HG03442 (cell line): ENCODE measurements at regions not wholly inside any gene's neighbourhood (a gene's known extent, or its start where the extent isn't known, plus 50 kb on each side); places are given as distances from the start of the nearest gene placed in this dataset.
A peak's percentile ranks its signal among the peaks of the same experiment; 100 is the strongest.

ENCODE experiments used
- ATAC-seq: cut with Tn5 transposase; IDR thresholded peaks from one replicate; pipeline ENCODE4 v1.9.1; 2021; ENCODE audit warnings: mild to moderate bottlenecking, moderate library complexity; ENCODE audit not compliant: unreplicated experiment

DNA sequence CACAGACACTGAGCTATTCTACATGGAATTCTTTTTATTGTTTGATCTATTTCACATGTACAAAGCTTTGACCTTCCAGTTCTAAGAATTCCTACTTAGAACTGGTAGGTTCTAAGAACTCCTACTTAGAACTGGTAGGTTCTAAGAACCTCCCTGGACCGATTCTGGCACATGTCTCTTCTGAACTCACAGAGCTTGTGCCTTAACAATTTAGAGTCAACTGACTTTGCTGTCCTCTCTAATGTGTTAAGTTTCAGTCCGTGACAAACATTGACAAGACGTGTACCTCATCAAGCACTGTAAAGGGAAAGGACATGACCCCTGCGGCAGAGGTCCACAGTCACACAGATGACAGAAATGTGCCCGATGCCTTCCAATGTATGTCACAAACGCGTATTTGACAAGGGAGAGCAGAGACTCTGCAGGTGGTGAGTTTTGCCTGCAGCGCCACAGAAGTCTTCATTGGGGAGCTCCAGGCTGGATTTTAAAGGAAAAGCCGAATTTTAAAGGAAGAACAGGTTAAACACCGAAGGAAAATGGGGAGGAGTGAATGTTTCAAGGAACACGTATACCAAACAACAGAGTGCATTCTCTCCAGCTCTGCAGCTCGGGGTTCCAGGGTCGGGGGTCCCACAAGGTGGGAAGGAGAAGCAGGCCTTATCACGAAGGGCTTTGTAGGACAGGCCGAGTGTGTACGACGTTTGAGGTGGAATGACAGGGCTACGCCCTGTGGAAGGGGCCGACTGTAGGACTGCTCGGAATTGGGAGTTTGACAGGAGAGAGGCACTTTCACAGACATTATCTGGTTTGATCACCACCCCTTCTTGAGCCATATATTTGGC is 161.1 kb upstream of the KLF14 start:
- no peak for ATAC-seq

DNA sequence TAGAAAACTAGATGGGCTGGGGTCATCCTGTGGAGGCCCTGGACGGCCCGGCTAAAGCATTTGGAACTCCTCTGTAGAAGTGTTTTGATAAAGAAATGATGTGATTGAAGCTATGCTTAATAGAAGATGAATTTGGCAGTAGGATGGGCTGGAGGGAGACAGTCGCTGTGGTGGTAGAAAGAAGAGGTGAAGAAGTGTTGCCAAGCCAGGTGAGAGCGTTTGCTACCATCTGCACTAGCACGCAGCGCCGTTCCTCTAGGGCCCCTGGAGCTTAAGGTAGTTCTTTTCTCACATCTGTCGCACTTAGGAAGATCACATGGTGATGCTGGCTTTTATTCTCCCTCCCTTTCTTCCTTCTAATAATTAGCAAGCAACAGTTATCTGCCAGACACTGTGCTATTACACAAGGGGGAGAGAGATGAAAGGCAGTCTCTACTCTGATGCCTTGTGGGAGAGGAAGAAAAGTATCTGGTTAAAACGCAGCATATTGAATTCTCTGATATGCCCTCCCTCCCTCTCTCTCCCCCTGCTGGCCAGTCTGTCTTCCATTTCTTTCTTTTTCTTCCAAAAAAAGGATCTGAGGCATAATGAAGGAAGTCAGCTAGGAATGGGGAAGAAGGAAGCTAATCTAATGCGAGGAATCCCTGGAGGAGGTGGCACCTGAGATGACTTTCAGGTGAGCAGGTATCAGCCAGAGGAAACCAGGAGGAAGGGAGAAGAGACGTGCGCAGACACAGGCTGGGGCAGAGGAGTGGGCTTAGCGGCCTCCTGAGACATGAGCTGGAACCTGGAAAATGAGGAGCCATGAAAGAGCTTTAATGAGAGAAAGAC is 162.3 kb upstream of the KLF14 start:
- no peak for ATAC-seq

DNA sequence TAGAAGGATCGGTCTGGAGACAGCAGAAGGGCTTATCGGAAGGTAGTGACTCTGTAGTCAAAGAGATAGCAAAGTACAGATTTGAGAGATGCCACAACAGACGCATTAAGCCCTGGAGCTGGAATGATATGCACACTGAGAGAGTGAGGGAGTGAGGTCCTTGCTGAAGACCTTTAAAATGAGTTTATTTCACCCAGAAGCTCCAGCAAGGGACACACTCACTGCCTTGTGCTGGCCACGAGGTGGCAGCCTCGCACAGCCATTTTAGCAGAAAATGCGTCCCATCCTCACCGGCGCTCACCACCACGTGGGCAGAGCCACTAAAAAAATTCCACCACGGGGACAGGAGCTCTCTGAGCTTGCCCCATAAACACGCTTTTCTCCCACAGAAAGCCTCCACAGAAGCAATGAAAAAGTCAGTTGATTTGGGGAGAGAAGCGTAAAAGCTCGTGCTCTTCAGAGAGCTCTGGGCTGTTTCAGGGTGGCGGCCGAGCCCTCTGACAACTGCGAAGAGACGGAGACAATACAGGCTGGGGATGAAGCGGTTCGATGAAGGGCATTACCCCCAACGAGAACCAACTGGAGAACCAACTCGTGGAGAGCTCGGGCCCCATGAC is 163.0 kb upstream of the KLF14 start:
- no peak for ATAC-seq

DNA sequence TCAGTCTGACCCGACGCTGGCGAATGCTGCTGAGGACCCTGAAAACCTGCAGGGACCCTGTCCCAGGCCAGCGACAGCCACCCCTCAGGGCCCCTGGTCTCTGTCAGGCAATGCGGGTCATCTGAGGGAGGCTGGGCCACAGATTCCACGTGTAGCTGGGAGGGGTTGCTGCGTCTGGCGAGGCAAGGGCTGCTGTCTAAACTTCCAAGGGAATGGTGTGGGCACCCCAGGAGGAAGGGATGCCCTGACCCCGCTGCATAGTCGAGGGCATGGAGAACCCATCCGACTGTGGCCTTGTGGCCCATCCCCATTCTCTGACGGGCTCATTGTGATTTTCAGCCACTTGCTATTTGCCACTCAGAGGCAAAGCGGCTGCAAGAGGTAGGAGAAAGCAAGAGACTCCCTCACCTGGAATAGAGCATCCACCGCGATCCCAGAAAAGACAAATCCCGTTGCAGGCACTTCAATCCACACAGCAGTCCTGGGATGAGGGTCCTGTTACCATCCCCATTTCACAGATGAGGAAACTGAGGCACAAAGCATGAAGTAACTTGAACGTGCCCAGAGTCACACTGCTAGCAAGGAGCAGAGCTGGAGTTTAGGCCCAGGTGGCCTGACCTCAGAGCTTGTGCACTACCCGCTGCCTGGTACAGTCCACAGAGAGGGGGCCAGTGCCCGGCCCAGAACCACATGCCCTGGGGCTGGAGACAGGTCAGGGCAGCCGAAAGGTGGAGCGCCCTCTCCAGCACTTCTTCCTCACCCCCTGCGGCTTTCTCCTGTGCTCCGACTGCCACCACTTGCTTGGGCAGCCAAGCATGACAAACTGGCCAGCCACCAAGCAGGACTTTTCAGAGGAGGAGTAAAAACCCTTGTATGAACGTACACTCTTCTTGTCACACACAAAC is 163.8 kb upstream of the KLF14 start:
- peak; percentile 30 for ATAC-seq

DNA sequence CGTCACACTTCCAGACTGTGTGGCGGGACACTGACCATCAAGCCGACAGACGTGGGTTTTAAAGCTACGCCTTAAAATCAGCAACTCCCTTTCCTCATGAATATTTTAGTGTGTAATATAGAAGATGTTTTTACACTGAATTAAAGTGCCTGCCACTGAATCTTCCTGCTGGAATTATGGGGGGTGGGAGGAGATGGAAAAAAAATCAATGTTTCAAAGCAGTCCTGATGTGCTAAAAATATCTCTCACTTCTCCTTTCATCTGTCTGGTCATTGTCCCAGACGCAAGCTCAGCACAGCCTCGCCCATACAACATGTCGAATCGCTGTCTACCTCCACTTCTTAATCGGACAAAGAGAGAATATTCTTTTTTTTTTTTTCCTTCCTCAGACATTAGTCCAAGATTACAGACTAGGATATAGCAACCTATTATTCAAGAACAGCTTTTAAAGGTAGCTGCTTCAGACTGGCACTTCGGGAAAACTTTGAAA is 165.1 kb upstream of the KLF14 start:
- no peak for ATAC-seq

DNA sequence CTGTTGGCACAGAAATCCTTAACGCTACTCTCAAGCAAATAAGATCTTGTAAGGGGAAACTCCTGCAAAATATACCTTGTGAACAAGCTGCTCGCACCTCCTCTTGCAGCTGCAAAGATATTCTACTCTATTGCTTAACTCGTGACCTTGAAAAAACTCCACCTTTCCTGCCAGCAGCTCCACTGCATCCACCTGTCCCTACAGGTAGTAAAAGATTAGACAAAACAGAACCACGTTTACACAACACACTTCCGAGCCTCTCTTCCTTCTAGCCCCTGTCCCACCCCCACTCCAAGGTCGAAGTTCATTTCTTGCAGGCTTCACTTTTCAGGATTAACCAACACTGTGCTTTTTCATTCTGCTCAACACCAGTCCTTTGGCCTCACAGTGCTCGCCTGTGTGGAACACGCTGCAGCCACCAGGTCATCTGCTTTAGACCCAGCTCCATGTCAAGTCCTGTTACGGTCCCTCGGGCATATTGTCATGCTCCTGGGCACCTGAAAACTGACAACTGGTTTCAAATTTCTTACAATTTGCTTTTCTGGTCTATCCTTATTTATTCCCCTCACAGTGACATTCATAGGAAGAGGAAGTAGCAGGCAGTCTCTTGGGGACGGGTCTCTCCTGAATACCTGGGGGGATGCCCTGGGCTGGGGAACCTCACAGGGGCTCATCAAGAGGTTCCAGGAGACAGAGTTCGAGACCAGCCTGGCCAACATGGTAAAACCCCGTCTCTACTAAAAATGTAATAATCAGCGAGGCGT is 165.8 kb upstream of the KLF14 start:
- ATAC-seq: no peak

DNA sequence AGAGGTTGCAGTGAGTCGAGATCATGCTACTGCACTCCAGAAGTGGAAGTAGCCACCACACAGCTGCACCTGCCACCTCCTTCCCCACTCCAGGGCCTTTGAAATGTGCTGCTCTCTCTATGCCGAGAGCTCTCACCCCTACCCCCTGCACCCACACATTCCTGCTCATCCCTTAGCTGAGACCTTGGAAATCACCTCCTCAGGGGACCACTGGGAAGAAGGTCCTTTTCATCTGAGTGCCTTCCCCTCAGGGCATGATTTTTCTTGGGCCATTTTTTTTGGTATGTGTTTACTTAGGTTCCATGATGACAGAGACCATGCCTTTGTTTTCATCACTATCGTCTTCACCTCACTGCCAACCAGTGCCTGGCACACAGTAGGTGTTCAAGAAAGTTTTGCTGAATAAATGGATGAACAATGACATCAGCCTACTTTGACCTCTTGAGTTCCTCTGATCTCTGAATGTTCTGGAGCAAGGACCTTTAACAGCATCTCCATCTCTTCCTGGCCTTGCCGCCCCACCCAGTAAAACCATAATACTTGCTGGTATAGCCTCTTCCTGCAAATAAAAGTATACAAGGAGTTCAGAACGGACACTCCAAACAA is 166.6 kb upstream of the KLF14 start:
- ATAC-seq: no peak

DNA sequence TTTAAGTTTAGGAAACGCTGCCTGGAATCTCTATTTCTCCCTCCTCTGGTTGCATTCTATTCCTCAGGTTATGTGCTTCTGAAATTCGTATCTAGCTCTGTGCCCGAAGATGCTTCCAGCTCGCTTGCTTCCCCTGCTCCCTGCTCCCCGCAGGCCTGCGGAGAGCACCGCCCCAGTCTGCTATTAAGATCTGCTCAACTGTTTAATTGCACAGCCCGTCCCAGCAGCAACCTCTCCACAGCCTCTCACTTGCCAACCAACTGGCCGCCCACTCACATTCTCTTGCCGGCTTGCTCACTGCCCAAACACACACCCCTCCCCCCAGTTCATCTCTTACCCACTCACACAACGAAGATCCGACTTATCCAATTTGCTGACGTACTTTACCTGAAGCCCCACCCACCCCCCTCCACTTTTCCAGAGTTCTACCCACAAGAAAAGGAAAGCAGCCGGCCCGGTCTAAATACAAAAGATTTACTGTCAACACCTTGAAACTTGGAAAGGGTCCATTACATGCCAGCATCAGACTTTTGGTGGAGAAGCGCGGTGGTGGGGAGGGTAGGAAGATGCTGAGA is 167.3 kb upstream of the KLF14 start:
- no peak for ATAC-seq

DNA sequence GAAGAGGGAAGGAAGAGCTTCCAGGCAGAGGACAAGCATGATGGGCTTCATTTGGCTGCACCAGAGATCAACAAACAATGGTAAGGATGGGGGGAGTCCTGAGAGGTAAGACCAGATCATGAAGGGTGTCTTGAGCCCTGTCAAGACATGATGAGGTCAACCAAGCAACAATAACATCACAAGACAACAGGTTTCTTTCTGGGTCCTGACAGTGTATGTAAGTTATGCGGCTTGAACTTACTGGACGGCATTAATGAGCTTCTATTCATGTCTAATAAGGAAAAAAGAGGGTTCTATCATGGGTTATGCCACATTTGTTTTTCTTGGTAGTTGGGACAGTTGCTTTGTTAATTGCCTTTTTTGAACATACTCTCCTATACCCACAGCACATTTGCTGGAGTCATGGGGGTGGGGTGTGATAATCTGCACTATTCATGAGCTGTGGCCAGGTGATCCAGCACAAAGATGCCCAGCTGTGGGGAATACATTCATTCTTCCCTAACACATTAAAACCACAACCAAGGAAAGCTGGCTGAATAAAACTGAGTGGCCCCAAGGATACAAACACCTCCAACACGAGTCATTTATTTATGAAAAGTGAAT is 168.8 kb upstream of the KLF14 start:
- no peak for ATAC-seq

DNA sequence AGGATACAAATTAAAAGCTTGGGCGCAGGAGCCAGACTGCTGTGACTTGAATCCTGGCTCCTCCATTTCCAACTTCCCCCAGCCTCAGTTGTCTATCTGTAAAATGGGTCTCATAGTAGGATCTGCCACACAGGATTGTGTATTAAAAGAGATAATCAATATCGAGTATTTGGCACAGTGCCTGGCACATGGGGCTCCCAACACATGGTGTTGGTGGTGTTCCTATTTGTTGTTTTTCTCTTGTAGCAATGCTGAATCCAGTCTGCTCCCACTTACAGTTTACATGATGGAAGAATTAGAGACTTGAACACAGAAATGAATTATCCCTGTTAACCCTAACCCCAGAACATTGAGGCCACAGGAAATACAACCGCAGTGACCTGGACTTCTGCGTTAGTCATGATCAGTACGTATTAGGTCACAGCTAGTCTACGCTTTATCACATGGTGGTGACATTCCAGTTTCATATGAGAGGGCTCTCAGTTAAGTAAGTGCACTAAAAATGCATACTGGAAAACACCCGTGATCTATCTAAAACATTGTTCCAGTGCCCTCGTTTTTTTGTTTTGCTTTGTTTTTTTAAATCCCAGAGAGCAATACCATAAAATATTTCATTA is 169.5 kb upstream of the KLF14 start:
- peak; percentile 57 for ATAC-seq

DNA sequence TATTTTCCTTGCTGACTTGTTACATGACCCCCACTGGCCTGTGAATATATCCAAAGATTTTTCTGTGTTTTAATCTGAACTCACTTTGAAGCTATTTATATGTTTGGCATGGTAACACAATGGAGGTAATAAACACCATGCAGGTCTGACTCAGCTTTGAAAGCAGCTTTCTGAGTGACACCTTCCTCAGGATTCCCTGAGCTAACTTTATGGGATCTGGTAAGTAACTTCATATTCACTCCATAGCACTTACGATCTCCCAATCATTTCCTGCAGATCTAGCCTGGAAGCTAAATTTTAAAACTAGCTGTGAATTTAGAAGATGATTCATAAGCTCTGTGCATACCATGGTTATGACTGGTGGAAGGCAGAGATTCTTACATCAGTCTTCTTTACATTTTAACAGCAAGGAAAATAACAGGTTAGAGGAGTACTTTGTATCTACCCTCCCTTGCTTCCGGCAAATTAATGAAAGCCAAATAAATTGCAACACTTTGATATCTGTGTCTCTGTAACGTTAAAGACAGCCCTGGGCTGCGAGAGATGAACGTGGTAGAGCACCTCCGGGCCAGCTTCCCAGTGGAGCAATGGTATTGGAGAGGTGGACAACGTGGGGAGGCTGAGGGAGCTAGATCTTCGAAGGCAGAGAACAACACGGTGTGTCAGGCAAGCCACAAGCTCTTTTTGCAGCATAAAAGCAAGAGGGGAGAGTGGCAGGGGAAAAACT is 170.2 kb upstream of the KLF14 start:
- no peak for ATAC-seq

DNA sequence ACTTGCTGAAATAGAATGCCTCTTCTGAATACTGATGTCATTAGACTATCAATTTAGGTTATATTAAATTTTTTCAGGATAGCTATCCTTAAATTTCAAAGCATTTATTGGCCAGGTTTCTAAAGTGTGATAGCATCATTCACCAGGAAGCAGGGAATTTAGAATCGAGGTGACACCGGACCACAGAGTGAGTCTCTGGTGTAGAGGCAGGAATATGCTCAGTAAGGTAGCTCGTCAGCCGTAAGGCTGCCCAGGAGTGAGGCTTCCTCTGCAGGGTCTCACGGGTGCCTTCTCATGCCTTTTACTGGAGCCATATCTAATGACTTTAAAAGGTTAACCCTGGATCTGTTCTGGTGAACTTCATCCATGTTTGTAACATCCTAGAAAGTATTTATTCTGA is 170.8 kb upstream of the KLF14 start:
- ATAC-seq: no peak

DNA sequence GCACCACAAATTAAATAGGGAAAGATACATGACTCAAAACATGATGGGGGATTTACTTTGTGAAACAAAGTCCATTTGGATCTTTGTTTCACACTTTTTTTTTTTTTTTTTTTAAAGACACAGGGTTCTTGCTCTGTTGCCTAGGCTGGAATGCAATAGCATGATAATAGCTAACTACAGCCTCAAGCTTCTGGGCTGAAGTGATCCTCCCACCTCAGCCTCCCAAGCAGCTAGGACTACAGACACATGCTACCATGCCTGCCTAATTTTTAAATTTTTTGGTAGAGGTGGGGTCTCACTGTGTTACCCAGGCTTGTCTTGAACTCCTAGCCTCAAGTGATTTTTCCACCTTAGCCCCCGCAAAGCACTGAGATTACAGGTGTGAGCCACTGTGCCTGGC is 172.6 kb upstream of the KLF14 start:
- ATAC-seq: no peak

DNA sequence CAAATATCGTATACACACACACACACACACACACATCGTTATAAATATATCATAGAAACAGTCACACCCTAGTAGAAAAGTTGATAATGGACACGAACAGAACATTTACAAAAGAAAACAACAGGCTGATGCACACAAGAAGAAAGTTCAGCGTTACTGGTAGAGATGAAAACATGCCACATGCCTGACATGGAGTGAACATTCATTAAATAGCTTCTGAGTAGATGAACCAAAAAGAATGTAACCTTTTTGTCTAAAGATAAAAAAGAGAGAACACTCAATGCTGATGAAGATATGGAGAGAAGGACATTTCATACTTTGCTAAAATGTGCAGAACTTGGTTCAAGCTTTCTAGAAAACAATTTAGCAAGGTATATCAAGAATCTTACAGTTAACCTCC is 173.4 kb upstream of the KLF14 start:
- no peak for ATAC-seq

DNA sequence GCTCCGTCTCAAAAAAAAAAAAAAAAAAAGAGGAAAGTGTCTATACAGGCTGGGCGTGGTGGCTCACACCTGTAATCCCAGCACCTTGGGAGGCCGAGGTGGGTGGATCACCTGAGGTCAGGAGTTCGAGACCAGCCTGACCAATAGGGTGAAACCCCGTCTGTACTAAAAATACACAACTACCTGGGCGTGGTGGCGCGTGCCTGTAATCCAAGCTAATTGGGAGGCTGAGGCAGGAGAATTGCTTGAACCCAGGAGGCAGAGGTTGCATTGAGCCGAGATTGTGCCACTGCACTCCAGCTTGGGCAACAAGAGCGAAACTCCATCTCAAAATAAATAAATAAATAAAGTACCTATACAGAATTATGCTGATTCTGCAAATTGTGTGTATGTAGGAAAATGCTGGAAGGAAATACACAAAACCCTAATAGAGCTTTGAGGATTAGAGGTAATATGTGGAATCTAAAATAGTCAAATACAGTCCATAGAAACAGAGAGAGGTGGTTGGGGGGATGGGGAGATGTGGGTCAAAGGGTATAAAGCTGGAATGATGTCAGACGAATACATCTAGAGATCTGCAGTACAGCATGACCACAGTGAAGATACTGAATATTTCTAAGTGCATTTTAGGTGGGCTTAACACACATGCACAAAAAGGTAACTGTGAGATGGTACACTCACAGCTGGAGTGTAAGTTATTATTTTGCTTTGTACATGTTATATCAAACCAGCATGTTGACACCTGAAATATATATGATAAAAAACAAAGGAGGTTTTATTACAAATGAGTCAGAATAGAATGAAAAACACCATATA is 174.5 kb upstream of the KLF14 start:
- no peak for ATAC-seq

DNA sequence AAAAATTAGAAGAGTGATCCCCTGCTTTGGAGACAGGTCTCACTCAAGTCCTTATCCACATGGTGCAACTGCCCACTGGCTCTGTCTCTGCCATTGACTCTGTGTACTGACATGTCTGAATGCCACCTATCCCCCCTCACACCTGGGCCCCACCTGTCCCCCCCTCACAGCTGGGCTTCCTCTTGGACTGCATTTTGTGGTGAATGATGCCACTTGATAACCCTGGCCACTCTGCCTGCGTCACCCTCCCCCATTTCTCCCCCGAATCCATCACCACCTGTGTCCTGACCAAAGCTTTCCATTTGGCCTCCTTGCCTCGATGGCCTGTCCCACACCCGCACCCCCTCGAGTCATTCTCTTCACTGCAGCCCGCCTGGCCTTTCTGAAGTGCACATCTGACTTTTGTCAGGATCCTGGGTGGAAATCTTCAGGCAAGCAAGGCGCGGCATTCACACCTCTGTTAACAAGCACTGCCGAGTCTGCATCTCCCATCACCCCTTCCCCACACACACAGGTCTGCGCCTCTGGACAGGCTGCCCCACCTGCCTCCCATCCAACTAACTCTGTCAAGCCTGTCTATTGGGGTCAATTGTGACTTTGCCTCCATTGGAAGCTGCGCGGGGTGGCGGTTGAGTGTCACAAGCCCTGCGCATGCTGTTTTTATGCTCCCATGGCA is 175.3 kb upstream of the KLF14 start:
- ATAC-seq: no peak
